HG03135 (cell line): ENCODE measurements at regions not wholly inside any gene's neighbourhood (a gene's known extent, or its start where the extent isn't known, plus 50 kb on each side); places are given as distances from the start of the nearest gene placed in this dataset.

ENCODE experiments used
- ATAC-seq: cut with Tn5 transposase; IDR thresholded peaks from one replicate; pipeline ENCODE4 v1.9.1; 2021; ENCODE audit warnings: mild to moderate bottlenecking, moderate library complexity; ENCODE audit not compliant: unreplicated experiment

GRCh38 chr2:111219285-111219684 is 98.6 kb downstream of the BCL2L11 start:
- ATAC-seq = peak; percentile 83

GRCh38 chr2:111219734-111220505 is 99.2 kb downstream of the BCL2L11 start:
- ATAC-seq = no peak

- ATAC-seq = no peak
Observed at GRCh38 chr2:111220962-111221361, 100.2 kb downstream of the BCL2L11 start.

- ATAC-seq = no peak
Observed at GRCh38 chr2:111221701-111222100, 101.0 kb downstream of the BCL2L11 start.

DNA sequence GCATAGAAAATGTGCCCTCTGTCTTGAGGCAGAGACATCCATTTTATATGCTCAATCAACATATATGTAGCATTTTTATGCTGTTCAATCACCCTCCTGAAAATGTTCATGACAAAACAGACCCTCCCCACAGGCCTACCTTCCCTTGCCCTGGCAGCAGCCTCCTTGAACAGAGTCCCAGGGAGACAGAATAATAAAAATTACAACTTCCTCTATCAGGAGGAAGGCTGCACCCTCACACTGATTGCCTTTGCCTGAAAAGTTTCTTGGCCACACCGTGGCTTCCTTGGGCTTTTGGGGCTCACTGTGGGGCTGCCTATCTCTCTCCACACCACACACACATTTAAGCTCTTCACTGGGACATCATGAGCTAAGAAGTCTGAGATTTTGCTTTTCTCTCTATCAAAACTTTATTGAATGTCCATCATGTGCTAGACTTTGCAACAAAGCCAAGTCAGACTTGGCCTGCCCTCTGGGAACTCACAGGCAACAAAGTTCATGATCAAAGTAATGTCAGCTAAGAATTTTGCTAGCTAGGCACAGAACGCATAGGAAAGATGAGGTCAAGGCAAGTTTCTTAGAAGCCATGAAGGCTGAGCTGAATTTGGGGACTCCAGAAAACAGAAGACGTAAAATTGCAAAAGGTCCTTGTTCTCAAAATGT is 101.6 kb downstream of the BCL2L11 start:
- ATAC-seq = no peak

DNA sequence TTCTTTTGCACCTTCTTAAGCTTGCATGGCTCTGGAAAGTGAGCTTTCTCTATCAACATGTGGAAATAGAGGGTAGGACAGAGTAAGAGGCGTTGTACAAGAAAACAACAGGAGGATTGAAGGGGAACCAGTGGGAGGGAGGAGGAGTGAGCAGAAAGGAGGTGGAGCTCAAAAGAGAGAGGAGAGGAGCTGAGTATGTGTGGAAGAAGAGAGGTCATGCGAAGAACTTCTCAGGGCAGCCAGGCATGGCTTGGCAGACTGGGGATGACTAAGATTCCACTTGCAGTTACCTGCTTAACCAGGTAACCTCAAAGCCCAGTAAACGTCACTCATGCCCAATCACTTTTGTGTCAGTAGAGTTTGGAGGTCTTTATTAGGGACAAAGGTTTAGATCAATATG is 105.1 kb downstream of the BCL2L11 start:
- no peak for ATAC-seq

- ATAC-seq = no peak
Observed at GRCh38 chr2:111226876-111227700, 106.4 kb downstream of the BCL2L11 start.

GRCh38 chr2:111227716-111228141 is 107.0 kb downstream of the BCL2L11 start:
- ATAC-seq = no peak

DNA sequence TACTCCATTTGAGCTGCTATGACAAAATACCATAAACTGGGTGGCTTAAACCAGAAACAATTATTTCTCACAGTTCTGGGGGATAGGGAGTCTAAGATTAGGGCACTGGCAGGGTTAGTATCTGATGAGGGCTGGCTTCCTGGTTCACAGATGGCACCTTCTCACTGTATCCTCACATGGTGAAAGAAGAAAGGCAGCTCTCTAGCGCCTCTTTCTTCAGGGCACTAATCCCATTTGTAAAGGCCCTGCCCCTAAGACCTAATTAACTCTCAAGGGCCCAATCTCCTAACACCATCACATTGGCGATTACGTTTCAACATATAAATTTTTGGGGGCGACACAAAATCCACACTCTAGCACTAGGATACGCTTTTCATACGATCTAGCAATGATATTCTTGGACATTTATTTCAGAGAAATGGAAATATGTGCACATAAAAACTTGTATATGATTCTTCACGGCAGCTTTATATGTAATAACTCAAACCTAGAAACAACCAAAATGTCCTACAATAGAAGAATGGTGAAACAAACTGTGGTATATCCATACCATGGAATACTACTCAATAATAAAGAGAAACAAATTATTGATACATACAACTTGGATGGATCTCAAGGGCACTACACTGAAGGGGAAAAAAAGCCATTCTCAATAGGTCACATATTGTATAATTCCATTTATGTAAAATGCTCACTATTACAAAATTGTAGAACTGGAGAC is 111.0 kb downstream of the BCL2L11 start:
- no peak for ATAC-seq

DNA sequence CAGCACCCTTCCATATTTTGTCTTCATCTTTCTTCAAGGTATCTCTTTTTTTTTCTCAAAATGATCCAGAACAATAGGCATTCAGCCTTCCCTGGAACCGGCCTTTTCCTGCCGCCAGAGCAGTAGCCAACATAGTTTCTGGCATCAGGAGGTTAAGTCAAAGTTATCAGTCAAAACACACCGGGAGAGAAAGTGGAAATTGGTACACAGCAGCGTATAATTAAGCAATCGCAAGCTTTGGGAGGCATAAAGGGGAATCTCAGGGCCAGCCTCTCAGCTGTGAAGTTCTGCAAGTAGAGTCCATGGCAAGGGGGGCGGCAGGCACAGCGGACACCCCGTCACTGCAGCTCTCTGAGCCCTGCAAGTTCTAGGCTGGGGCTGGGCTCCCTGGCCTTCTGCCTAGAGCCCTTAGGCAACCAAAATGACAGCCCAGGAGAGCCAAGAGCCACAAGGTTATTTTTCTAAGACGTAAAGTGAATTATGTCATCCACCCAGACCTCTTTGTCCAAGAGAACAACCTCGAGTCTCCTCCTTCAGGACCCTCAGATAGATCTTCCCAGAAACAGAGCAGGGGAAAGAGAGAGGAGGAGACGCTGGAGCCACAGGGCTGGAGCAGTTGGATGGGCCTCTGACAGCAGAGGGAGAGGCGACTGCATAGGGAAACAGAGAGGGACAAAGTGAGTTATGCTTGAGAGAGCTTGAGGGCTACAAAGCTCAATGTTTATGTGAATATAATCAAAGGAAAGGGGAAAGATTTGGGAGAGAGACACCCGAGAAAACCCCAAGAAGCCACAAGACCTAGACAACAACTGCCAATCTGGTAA is 114.7 kb downstream of the BCL2L11 start:
- ATAC-seq = no peak

DNA sequence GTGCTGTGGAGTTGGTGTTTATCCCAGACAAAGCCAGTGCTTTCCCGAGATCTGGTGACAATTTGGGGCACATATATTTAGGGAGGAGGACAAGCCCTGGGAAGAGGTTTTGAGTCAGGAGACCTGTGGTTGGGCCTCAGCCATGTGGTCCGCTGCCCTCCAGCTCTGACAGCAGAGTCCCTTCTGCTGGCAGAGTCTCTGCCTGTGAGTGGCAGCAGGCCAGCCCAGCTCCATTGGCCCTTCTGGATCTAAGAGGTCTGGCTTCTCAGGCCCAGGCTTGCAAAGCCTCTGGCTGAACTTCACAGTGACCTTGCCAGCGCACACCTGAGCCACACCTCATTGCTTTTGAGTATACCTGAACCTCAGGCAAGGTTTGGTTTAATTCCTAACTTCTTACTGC is 115.3 kb downstream of the BCL2L11 start:
- ATAC-seq = no peak

DNA sequence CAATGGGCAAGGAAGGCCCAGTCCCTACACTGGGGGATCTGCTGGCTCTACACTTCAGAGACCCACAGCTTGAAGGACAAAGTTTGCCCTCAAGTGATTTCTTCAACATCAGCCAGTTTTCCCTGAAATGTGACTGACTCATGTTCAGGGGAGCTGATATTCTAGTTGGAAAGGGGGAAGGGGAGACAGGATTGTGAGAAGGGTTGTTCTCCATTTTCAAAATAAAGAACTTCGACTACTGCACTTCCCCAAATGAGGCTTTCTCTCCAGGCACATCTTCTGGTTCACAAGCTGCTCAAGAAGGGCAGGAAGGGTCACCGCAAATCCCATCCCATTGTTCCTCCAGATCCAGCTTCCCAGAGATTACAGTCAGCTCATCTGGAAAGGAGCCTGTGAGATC is 117.6 kb downstream of the BCL2L11 start:
- no peak for ATAC-seq

DNA sequence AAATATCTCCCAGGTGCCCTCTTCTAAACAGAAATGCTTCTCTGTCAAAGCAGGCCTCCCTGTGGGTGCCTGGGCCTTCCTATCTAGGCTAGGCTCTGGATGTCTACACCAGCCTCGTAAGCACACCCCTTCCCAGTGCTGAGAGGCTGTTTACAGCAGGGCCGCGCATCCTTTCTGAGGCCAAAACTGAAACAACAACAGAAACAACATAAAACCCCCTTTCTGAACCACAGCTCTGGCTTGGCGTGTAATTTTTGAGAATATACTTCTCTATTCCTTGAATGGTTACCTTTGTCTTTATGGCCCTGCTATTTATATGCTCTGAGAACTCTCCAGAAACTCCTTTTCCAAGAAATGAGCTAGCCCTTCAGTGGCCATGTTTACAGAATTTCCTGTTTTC is 118.4 kb downstream of the BCL2L11 start:
- peak; percentile 88 for ATAC-seq

GRCh38 chr2:111239581-111240249 is 119.0 kb downstream of the BCL2L11 start:
- ATAC-seq = no peak

DNA sequence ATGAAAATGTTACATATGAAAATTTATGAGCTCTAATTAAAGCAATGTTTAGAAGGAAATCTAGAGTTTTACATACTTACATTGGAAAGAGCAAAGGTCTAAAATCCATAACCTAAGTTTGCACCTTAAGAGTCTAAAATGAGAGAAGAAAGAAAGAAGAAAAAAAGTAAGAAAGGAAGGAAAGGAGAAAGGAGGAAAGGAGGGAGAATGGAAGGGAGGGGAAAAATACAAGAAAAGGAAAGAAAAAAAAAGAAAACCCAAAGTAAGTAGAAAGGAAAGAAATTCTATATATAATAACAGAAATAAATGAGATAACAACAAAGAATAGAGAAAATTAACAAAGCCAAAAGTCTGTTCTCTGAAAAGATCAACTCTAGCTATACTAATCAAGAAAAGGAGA is 122.6 kb downstream of the BCL2L11 start:
- no peak for ATAC-seq

DNA sequence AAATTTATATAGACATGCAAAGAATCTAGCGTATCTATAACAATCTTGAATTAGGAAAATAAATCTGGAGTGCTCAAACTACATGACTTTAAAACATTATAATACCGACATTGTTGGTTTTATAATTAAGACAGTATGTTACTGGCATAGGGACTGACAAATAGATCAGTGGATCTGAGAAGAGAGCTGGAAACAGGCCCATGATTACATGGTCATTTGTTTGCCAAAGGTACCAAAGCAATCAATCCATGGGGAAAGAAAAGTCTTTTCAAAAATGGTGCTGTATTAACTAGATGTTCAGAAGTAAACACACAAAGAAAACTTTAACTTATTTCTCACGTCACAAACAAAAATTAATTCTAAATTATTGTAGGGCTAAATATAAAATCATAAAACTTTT is 124.2 kb downstream of the BCL2L11 start:
- no peak for ATAC-seq

DNA sequence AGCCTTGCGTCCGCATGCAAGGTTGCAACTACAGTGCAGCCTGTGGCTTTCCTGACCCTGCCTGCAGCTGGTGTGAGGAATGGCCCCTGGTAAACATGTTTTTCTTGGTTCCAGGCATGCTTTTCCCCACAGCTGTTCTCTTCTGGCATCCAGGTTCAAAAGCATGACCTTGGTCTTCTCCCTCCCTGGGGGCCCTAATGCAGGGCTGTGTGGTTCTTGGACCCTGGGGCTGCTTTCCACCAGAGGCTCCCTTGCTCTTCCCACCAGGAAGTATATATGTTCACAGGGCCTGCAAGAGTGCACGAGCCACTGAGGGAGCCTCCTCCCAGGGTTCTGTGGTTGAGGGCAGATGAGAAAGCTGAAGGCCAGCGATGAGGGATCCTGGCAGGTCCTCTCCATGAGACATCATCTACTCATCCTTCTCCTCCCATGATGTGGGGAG is 125.9 kb downstream of the BCL2L11 start:
- no peak for ATAC-seq

DNA sequence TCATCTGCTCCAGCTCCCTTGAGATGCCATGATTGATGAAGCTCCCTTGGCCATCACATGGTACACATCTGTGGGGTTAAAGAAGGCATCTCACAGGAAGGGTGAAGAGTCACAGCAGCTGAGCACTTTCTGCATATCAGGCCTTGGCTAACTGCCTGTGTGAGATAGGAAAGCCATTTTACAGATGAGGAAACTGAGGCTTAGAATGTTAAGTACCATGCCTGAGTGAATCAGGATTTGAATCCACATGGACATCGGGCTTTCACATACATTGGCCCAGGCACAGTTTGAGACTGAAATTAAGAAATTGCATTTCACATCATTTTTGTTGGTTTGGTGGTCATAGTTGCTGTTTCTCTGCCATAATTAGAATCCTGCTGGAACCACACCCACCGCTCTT is 126.8 kb downstream of the BCL2L11 start:
- no peak for ATAC-seq

GRCh38 chr2:111249806-111250205 is 129.1 kb downstream of the BCL2L11 start:
- no peak for ATAC-seq
